ENCODE measurements at regions not wholly inside any gene's neighbourhood (a gene's known extent, or its start where the extent isn't known, plus 50 kb on each side); places are given as distances from the start of the nearest gene placed in this dataset.

GRCh38 chr12:3959799-3960560, 86.8 kb upstream of the PARP11 start (continued):
- TF ChIP-seq CCAR2 (optimal IDR thresholded peaks at IDR 0.05; ENCODE audit: low read depth, low read length) (no peak), TBX2 (CRISPR knock-in tag; IDR thresholded peaks at IDR 0.05; ENCODE audit: borderline replicate concordance) (peak; percentile 55; the same call in 1 of the 2 replicates), CHCHD3 (CRISPR knock-in tag; IDR thresholded peaks at IDR 0.05) (no peak), ZNF782 (CRISPR knock-in tag; IDR thresholded peaks at IDR 0.05; ENCODE audit: borderline replicate concordance) (peak; percentile 32; the same call in 1 of the 2 replicates), SNAPC2 (CRISPR knock-in tag; IDR thresholded peaks at IDR 0.05) (no peak), ZBTB34 (CRISPR knock-in tag; IDR thresholded peaks at IDR 0.05) (no peak), REL (CRISPR knock-in tag; conservative IDR thresholded peaks at IDR 0.05) (no peak), ZNF652 (CRISPR knock-in tag; IDR thresholded peaks at IDR 0.05; ENCODE audit: borderline replicate concordance, low read depth) (no peak), RFX5 (IDR thresholded peaks at IDR 0.05; ENCODE audit: low read depth, low read length) (no peak), ZNF101 (CRISPR knock-in tag; IDR thresholded peaks at IDR 0.05; ENCODE audit: borderline replicate concordance, low read depth) (no peak), ZBTB1 (CRISPR knock-in tag; IDR thresholded peaks at IDR 0.05; ENCODE audit: borderline replicate concordance) (no peak), EHMT2 (IDR thresholded peaks at IDR 0.05; ENCODE audit: borderline replicate concordance, low read depth, low read length) (no peak), ZNF660 (CRISPR knock-in tag; IDR thresholded peaks at IDR 0.05; ENCODE audit: borderline replicate concordance, low read depth) (no peak), ZNF430 (CRISPR knock-in tag; IDR thresholded peaks at IDR 0.05) (no peak)
- TF ChIP-seq, protein P1, sequence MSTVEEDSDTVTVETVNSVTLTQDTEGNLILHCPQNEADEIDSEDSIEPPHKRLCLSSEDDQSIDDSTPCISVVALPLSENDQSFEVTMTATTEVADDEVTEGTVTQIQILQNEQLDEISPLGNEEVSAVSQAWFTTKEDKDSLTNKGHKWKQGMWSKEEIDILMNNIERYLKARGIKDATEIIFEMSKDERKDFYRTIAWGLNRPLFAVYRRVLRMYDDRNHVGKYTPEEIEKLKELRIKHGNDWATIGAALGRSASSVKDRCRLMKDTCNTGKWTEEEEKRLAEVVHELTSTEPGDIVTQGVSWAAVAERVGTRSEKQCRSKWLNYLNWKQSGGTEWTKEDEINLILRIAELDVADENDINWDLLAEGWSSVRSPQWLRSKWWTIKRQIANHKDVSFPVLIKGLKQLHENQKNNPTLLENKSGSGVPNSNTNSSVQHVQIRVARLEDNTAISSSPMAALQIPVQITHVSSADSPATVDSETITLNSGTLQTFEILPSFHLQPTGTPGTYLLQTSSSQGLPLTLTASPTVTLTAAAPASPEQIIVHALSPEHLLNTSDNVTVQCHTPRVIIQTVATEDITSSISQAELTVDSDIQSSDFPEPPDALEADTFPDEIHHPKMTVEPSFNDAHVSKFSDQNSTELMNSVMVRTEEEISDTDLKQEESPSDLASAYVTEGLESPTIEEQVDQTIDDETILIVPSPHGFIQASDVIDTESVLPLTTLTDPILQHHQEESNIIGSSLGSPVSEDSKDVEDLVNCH (CRISPR knock-in tag; IDR thresholded peaks at IDR 0.05), result no peak
- TF ChIP-seq, protein P2, sequence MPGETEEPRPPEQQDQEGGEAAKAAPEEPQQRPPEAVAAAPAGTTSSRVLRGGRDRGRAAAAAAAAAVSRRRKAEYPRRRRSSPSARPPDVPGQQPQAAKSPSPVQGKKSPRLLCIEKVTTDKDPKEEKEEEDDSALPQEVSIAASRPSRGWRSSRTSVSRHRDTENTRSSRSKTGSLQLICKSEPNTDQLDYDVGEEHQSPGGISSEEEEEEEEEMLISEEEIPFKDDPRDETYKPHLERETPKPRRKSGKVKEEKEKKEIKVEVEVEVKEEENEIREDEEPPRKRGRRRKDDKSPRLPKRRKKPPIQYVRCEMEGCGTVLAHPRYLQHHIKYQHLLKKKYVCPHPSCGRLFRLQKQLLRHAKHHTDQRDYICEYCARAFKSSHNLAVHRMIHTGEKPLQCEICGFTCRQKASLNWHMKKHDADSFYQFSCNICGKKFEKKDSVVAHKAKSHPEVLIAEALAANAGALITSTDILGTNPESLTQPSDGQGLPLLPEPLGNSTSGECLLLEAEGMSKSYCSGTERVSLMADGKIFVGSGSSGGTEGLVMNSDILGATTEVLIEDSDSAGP (CRISPR knock-in tag; IDR thresholded peaks at IDR 0.05; ENCODE audit: borderline replicate concordance), result peak; percentile 66; the same call in 1 of the 2 replicates
- TF ChIP-seq, protein P3, sequence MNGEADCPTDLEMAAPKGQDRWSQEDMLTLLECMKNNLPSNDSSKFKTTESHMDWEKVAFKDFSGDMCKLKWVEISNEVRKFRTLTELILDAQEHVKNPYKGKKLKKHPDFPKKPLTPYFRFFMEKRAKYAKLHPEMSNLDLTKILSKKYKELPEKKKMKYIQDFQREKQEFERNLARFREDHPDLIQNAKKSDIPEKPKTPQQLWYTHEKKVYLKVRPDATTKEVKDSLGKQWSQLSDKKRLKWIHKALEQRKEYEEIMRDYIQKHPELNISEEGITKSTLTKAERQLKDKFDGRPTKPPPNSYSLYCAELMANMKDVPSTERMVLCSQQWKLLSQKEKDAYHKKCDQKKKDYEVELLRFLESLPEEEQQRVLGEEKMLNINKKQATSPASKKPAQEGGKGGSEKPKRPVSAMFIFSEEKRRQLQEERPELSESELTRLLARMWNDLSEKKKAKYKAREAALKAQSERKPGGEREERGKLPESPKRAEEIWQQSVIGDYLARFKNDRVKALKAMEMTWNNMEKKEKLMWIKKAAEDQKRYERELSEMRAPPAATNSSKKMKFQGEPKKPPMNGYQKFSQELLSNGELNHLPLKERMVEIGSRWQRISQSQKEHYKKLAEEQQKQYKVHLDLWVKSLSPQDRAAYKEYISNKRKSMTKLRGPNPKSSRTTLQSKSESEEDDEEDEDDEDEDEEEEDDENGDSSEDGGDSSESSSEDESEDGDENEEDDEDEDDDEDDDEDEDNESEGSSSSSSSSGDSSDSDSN (CRISPR knock-in tag; IDR thresholded peaks at IDR 0.05), result peak; percentile 51; the same call in 1 of the 2 replicates
- TF ChIP-seq, protein P4, sequence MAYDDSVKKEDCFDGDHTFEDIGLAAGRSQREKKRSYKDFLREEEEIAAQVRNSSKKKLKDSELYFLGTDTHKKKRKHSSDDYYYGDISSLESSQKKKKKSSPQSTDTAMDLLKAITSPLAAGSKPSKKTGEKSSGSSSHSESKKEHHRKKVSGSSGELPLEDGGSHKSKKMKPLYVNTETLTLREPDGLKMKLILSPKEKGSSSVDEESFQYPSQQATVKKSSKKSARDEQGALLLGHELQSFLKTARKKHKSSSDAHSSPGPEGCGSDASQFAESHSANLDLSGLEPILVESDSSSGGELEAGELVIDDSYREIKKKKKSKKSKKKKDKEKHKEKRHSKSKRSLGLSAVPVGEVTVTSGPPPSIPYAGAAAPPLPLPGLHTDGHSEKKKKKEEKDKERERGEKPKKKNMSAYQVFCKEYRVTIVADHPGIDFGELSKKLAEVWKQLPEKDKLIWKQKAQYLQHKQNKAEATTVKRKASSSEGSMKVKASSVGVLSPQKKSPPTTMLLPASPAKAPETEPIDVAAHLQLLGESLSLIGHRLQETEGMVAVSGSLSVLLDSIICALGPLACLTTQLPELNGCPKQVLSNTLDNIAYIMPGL (CRISPR knock-in tag; IDR thresholded peaks at IDR 0.05; ENCODE audit: borderline replicate concordance in 1 of 2, low read depth in 1 of 2), result no peak
